ENCODE measurements at regions not wholly inside any gene's neighbourhood (a gene's known extent, or its start where the extent isn't known, plus 50 kb on each side); places are given as distances from the start of the nearest gene placed in this dataset.

DNA sequence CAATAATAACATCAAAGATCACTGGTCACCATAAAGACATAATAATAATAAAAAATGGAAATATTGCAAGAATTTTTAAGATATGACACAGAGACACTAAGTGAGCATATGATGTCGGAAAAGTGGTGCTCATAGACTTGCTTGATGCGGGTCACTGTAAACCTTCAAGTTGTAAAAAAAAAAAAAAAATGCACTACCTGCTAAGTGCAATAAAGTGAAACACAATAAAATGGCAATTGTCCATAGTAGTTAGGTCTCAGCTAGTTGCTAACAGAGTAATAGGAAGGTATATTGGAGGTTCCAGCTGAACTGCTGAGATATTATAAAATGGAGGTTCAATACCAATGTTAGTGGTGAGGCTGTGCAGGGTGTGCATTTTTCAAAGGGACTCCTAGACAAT, 146.6 kb upstream of the MRPS22 start:
- WGBS (ENCODE audit: extremely low coverage, insufficient coverage, insufficient read length) = no CpG with 5 or more reads among the region's 2 CpGs
- peaks cover 2% of the 10 kb centered on the region for H3K79me1 ChIP-seq (ENCODE audit: low read length)
- peaks cover 3 to 6% of the 10 kb centered on the region in 2 experiments for H3K4me1 ChIP-seq (ENCODE audit: control insufficient read depth in 1 of 2, insufficient read depth in 2 of 2, low read length in 2 of 2)
- H3K9ac ChIP-seq (ENCODE audit: low read length) = no peak overlapping the region
- H3K9me3 ChIP-seq (ENCODE audit: insufficient read depth, low read depth, low read length) = peaks cover 3% of the 10 kb centered on the region
- H3K23ac ChIP-seq (ENCODE audit: low read length) = no peak overlapping the region
- H2BK12ac ChIP-seq (ENCODE audit: low read length) = no peak overlapping the region
- no peak overlapping the region for H4K91ac ChIP-seq (ENCODE audit: low read depth, low read length)
- H4K12ac ChIP-seq (ENCODE audit: low read depth, low read length) = no peak overlapping the region
- no peak overlapping the region for H3K14ac ChIP-seq (ENCODE audit: low read length)
- DNase-seq = no peak
- H3K4me3 ChIP-seq (ENCODE audit: low read depth, low read length) = no peak overlapping the region
- H2BK5ac ChIP-seq (ENCODE audit: low read depth, low read length, poor library complexity) = no peak overlapping the region
- H2AFZ ChIP-seq (ENCODE audit: insufficient read depth, low read length, poor library complexity) = no peak overlapping the region
- H3K27ac ChIP-seq (ENCODE audit: low read depth, low read length) = no peak overlapping the region
- H4K8ac ChIP-seq (ENCODE audit: low read depth, low read length) = no peak overlapping the region
- no peak overlapping the region for H3K4ac ChIP-seq (ENCODE audit: low read depth, low read length)
- no peaks in the 10 kb centered on the region for H3K36me3 ChIP-seq (ENCODE audit: control insufficient read depth in 1 of 2, insufficient read depth in 2 of 2, low read length in 2 of 2)
- no peak overlapping the region for H3K18ac ChIP-seq (ENCODE audit: low read length)
- no peak overlapping the region for H2BK120ac ChIP-seq (ENCODE audit: insufficient read depth, low read length, poor library complexity)
- no peaks in the 10 kb centered on the region for H3K79me2 ChIP-seq (ENCODE audit: control insufficient read depth, insufficient read depth, low read length, poor library complexity)
- H3K27me3 ChIP-seq (ENCODE audit: insufficient read depth, low read length) = no peaks in the 10 kb centered on the region
- no peak overlapping the region for H2AK5ac ChIP-seq (ENCODE audit: low read length)
- H3K4me2 ChIP-seq (ENCODE audit: low read length) = no peak overlapping the region

DNA sequence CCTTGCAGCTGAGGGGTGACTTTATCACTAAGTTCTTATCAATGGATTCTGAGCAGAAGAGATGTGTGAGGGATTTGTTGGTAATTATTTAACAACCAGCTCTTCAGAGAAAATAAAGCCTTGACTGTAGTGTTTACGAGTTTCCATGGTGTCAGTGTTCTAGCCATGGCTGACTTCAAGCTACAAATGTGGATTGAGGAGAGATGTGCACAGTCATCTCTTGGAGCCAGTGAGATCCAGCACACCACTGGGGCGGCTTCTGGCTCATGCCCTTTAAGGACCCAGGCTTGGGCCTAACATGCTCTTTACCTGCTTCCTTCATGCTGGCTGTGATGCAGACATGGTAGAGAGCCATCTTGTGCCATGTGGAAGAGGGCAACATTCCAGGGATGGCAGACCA, 145.6 kb upstream of the MRPS22 start:
- Histone ChIP-seq H4K8ac (ENCODE audit: low read depth, low read length) (no peak overlapping the region), H3K36me3 (ENCODE audit: control insufficient read depth in 1 of 2, insufficient read depth in 2 of 2, low read length in 2 of 2) (no peaks in the 10 kb centered on the region), H4K91ac (ENCODE audit: low read depth, low read length) (no peak overlapping the region), H2AFZ (ENCODE audit: insufficient read depth, low read length, poor library complexity) (no peak overlapping the region), H3K27ac (ENCODE audit: low read depth, low read length) (no peak overlapping the region), H2BK120ac (ENCODE audit: insufficient read depth, low read length, poor library complexity) (no peak overlapping the region), H2BK5ac (ENCODE audit: low read depth, low read length, poor library complexity) (no peak overlapping the region), H3K23ac (ENCODE audit: low read length) (no peak overlapping the region), H3K9me3 (ENCODE audit: insufficient read depth, low read depth, low read length) (peaks cover 3% of the 10 kb centered on the region), H3K14ac (ENCODE audit: low read length) (no peak overlapping the region), H3K4me3 (ENCODE audit: low read depth, low read length) (no peak overlapping the region), H3K4ac (ENCODE audit: low read depth, low read length) (no peak overlapping the region), H2BK12ac (ENCODE audit: low read length) (no peak overlapping the region), H2AK5ac (ENCODE audit: low read length) (no peak overlapping the region), H3K9ac (ENCODE audit: low read length) (no peak overlapping the region), H3K27me3 (ENCODE audit: insufficient read depth, low read length) (no peaks in the 10 kb centered on the region), H3K18ac (ENCODE audit: low read length) (no peak overlapping the region), H3K79me1 (ENCODE audit: low read length) (peaks cover 2% of the 10 kb centered on the region), H3K4me2 (ENCODE audit: low read length) (no peak overlapping the region), H3K79me2 (ENCODE audit: control insufficient read depth, insufficient read depth, low read length, poor library complexity) (no peaks in the 10 kb centered on the region), H4K12ac (ENCODE audit: low read depth, low read length) (no peak overlapping the region), H3K4me1 (ENCODE audit: control insufficient read depth in 1 of 2, insufficient read depth in 2 of 2, low read length in 2 of 2) (peaks cover 6 to 9% of the 10 kb centered on the region in 2 experiments)
- DNase-seq = no peak
- no CpG with 5 or more reads among the region's 2 CpGs for WGBS (ENCODE audit: extremely low coverage, insufficient coverage, insufficient read length)

DNA sequence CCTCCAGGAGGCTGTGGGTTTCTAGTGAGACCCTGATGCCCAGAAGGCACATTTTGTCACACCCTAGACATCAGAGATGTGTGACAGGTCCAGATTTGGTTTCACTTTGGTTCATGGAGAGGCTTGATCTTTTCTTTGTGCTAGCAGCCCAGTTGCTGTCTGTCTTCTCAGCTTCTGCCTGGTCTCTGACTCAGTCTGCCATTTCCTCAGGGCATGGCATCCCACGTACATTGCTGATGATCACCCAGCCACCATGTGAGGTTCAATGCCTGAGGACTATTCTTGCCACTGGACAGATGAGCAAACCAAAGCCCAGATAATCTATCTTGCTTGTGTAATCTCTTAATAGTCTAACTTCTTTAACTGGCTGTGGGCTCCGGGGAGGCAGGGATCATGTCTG, 144.9 kb upstream of the MRPS22 start:
- WGBS (ENCODE audit: extremely low coverage, insufficient coverage, insufficient read length) = no CpG with 5 or more reads among the region's 2 CpGs
- H3K79me2 ChIP-seq (ENCODE audit: control insufficient read depth, insufficient read depth, low read length, poor library complexity) = no peaks in the 10 kb centered on the region
- no peak overlapping the region for H4K12ac ChIP-seq (ENCODE audit: low read depth, low read length)
- H3K23ac ChIP-seq (ENCODE audit: low read length) = no peak overlapping the region
- no peak overlapping the region for H3K18ac ChIP-seq (ENCODE audit: low read length)
- no peak overlapping the region for H3K27ac ChIP-seq (ENCODE audit: low read depth, low read length)
- no peak overlapping the region for H3K9ac ChIP-seq (ENCODE audit: low read length)
- H2AK5ac ChIP-seq (ENCODE audit: low read length) = no peak overlapping the region
- peak; percentile 95 to 97 for DNase-seq
- no peak overlapping the region for H2BK120ac ChIP-seq (ENCODE audit: insufficient read depth, low read length, poor library complexity)
- H3K79me1 ChIP-seq (ENCODE audit: low read length) = peaks cover 2% of the 10 kb centered on the region
- no peak overlapping the region for H4K91ac ChIP-seq (ENCODE audit: low read depth, low read length)
- H3K4me2 ChIP-seq (ENCODE audit: low read length) = no peak overlapping the region
- H3K9me3 ChIP-seq (ENCODE audit: insufficient read depth, low read depth, low read length) = peaks cover 3% of the 10 kb centered on the region
- no peaks in the 10 kb centered on the region for H3K27me3 ChIP-seq (ENCODE audit: insufficient read depth, low read length)
- H2AFZ ChIP-seq (ENCODE audit: insufficient read depth, low read length, poor library complexity) = no peak overlapping the region
- no peak overlapping the region for H3K14ac ChIP-seq (ENCODE audit: low read length)
- H3K4me1 ChIP-seq (ENCODE audit: control insufficient read depth in 1 of 2, insufficient read depth in 2 of 2, low read length in 2 of 2) = peaks cover 6 to 9% of the 10 kb centered on the region in 2 experiments
- H2BK5ac ChIP-seq (ENCODE audit: low read depth, low read length, poor library complexity) = no peak overlapping the region
- no peak overlapping the region for H4K8ac ChIP-seq (ENCODE audit: low read depth, low read length)
- no peak overlapping the region for H2BK12ac ChIP-seq (ENCODE audit: low read length)
- no peaks in the 10 kb centered on the region for H3K36me3 ChIP-seq (ENCODE audit: control insufficient read depth in 1 of 2, insufficient read depth in 2 of 2, low read length in 2 of 2)
- H3K4me3 ChIP-seq (ENCODE audit: low read depth, low read length) = no peak overlapping the region
- H3K4ac ChIP-seq (ENCODE audit: low read depth, low read length) = no peak overlapping the region

DNA sequence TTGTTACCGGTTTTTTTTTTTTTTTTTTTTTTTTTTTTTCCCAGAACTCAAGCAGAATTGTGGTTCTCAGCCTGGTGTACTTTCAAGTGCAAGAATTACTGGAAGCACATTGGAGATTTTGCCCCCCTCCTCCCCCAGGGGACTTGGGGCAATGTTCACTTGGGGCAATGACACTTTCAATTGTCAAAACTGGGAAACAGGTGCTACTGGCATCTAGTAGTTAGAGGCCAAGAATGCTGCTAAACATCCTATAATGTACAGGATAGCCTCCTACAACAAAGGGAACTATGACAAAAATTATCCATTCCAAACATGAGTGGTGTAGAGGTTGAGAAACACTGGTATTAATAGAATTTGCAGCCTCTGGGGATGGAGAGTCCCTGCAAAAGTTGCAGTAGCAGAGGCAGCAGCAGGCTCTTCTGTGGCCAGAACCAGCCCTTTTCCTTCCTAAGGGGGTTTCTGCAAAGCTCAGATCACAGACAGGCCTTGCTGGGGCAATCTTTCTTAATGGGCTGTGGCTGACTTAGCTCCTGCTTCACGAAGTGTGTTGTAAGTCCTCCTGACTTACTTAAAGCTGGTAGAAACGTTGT, 144.3 kb upstream of the MRPS22 start:
- H3K4me1 ChIP-seq (ENCODE audit: control insufficient read depth in 1 of 2, insufficient read depth in 2 of 2, low read length in 2 of 2) = peaks cover 6 to 9% of the 10 kb centered on the region in 2 experiments
- H3K9ac ChIP-seq (ENCODE audit: low read length) = no peak overlapping the region
- DNase-seq = peak; percentile 87 to 94
- H4K91ac ChIP-seq (ENCODE audit: low read depth, low read length) = no peak overlapping the region
- no peak overlapping the region for H4K12ac ChIP-seq (ENCODE audit: low read depth, low read length)
- H2BK120ac ChIP-seq (ENCODE audit: insufficient read depth, low read length, poor library complexity) = no peak overlapping the region
- H2BK12ac ChIP-seq (ENCODE audit: low read length) = no peak overlapping the region
- H3K4me2 ChIP-seq (ENCODE audit: low read length) = no peak overlapping the region
- no peak overlapping the region for H4K8ac ChIP-seq (ENCODE audit: low read depth, low read length)
- H3K9me3 ChIP-seq (ENCODE audit: insufficient read depth, low read depth, low read length) = peaks cover 3% of the 10 kb centered on the region
- H3K79me2 ChIP-seq (ENCODE audit: control insufficient read depth, insufficient read depth, low read length, poor library complexity) = no peaks in the 10 kb centered on the region
- no peaks in the 10 kb centered on the region for H3K27me3 ChIP-seq (ENCODE audit: insufficient read depth, low read length)
- no peak overlapping the region for H3K4me3 ChIP-seq (ENCODE audit: low read depth, low read length)
- no peaks in the 10 kb centered on the region for H3K36me3 ChIP-seq (ENCODE audit: control insufficient read depth in 1 of 2, insufficient read depth in 2 of 2, low read length in 2 of 2)
- H3K23ac ChIP-seq (ENCODE audit: low read length) = no peak overlapping the region
- no peak overlapping the region for H3K14ac ChIP-seq (ENCODE audit: low read length)
- WGBS (ENCODE audit: extremely low coverage, insufficient coverage, insufficient read length) = no CpG with 5 or more reads among the region's 3 CpGs
- H3K27ac ChIP-seq (ENCODE audit: low read depth, low read length) = no peak overlapping the region
- no peak overlapping the region for H2AK5ac ChIP-seq (ENCODE audit: low read length)
- H3K18ac ChIP-seq (ENCODE audit: low read length) = no peak overlapping the region
- H3K79me1 ChIP-seq (ENCODE audit: low read length) = peaks cover 2% of the 10 kb centered on the region
- H3K4ac ChIP-seq (ENCODE audit: low read depth, low read length) = no peak overlapping the region
- no peak overlapping the region for H2BK5ac ChIP-seq (ENCODE audit: low read depth, low read length, poor library complexity)
- H2AFZ ChIP-seq (ENCODE audit: insufficient read depth, low read length, poor library complexity) = no peak overlapping the region
